NCI-H2196 (cell line): ENCODE measurements at regions not wholly inside any gene's neighbourhood (a gene's known extent, or its start where the extent isn't known, plus 50 kb on each side); places are given as distances from the start of the nearest gene placed in this dataset.
"Not testable (repeated sequence)": the region's sequence is repeated elsewhere in the genome, so short reads cannot be mapped to it uniquely, and the experiment has no call there.

Experiments
- DNase-seq: peaks from one replicate; lab custom pipeline; 2025; ENCODE audit not compliant: unreplicated experiment; lab: John Stamatoyannopoulos, UW

DNA sequence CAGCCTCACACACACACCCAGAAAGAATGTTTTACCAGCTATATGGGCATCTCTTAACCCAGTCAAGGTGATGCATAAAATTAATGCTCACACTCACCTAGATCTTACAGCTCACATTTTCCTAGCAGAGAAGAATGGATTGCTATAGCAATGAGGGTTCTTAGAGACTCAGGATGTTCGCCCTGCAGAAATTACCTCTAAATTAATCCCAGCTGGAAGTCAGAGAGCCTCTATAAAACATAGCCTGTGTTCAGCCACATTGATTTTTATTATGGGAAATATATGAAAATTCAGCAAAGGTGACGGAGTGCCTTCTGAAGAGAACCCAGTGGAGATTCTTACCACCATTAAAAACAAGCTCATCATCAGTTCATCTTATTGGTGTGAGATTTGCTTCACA, 528.3 kb upstream of the ZFP42 start:
- DNase-seq, result no peak

DNA sequence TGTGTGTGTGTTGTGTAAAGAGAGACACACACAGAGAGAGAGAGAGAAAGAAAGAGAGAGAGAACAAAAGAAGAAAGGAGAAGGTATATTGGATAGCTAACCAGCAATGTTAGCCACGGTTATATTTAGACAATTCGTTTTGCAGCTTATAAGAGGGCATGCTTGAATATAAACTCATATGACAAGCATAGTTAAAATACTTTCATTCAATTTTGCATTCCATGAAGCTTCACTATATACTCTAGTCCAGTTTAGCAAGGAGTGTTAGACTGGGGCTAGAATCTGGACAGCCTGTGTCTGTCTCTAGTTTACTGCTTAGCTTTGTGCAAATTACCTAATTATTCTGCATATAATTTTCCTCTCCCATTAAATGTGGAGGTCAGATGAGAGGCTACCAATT, 525.9 kb upstream of the ZFP42 start:
- DNase-seq, result no peak

DNA sequence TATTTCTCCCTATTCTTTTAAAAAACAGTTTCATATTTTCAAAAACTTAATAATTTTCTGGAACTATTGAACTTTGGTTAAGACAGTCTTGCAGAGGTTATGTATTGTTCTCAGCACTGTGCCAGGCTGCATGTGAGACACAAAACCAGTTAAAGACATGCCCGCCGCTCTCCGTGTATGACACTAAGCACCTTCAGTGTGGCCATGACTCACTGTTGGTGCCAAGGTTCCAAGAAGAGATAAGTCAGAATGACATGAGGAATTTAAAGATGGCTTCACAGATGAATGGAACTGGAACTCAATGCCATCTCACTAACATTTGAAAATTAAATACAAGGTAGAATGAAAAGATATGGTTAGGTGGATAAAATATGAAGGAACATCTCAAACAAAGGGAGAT, 525.5 kb upstream of the ZFP42 start:
- no peak for DNase-seq

DNA sequence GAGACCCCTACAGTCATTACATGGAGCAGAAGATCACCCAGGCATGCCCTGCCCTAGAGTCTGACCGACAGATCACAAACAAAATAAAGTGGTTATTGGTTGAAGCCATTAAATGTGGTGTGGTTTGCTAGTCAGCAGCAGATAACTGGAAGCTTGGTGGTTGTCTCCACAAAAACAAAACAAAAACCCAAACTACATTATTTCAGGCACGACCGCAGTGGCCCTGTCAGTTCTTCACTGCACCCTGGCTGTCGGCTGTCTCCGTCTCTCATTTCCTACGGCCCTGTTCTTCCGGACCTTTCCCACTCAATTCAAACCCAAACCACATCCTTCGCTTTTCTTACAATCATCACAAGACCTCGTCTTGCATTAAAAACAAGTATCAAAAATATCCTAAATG, 521.3 kb upstream of the ZFP42 start:
- DNase-seq, result no peak

DNA sequence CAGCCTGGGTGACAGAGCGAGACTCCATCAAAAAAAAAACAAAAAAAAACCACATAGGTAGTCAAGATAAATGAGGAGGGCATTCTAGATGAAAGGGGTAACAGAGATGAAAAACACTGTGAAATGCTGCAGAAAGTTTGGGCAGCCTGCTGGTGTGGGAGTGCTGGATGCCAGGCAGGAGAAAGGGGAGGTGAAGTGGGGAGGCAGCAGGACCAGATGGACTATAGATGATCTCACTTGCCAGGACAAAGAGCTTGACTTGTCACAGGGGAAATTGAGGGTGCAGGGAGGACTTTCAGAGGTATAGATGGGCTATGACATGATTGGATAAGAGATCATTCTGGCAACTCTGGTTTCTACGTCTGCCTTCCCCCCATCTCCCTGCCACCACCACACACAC, 519.7 kb upstream of the ZFP42 start:
- DNase-seq, result no peak

DNA sequence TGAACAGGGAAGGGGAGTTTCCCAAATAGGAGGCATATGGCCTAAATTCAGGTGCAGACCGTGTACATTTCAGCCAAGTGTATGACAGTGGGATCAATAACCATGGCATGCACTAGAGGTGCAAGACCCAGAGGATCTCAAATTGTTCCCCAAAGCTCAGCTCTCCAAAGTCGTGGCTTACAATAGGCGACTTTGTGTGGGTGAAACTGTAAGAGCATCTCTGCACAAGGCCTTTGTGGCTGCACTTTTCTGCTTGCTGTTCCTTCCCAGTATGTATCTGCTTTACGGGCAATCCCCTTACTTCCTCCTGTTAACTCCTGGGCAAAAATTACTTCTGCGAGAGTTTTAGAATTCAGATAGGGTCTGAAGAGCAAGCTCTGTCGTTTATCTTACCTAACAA, 518.3 kb upstream of the ZFP42 start:
- DNase-seq, result no peak

DNA sequence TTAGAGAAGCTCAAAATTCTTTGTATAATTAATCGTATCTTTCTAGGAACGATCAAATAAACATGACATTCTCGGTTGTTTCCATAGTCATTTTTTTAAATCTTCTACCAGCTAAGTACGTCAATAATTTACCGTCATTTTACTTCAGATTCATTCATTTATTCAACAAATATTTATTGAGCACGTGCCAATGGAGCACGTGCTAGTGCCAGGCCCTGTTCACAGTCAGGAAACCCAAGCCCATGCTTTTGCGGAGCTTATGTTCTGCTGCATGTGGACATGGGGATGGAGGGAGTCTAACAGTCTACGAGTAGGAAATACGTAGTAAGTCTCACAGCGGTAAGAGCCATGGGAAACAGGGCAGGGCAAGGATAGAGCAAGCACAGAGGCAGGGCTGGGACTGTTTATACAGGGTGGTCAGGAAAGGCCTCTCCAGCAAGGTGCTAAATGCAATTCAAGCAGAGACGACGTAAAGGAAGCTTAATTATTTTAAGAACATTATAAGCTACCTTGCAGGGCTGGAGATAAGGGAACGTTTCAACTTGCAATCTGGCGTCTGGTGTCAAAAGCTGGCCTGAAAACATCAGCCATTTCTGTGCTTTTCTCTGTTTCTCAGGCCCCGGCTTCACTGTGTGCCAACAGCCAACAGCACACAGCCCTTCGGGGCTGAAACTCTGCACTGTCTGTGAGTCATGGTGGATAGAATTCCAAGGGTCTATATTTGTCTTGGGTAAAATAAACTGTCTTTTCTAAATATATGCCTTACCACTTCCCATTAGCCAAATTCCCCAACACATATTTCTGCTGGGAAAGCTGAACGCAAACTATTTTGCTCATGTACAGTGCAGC, 517.1 kb upstream of the ZFP42 start:
- DNase-seq, result no peak

DNA sequence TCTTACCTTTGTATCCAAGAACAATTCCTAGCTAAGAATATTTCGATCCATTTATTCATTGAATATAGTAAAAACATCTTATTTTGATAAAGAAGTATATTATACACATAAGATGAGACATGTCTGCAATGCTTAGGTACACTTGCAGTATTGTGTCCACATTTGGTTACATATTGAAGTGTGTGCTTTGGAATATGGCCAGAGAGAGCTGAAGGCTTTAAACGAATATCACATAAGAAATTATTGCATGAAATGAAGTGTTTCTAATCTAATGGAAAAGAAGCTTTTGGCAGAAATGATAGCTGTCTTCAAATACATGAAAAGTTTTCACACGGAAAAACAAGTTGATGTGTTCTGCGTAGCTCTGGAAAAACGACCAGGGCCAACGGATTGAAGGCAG, 516.1 kb upstream of the ZFP42 start:
- no peak for DNase-seq

DNA sequence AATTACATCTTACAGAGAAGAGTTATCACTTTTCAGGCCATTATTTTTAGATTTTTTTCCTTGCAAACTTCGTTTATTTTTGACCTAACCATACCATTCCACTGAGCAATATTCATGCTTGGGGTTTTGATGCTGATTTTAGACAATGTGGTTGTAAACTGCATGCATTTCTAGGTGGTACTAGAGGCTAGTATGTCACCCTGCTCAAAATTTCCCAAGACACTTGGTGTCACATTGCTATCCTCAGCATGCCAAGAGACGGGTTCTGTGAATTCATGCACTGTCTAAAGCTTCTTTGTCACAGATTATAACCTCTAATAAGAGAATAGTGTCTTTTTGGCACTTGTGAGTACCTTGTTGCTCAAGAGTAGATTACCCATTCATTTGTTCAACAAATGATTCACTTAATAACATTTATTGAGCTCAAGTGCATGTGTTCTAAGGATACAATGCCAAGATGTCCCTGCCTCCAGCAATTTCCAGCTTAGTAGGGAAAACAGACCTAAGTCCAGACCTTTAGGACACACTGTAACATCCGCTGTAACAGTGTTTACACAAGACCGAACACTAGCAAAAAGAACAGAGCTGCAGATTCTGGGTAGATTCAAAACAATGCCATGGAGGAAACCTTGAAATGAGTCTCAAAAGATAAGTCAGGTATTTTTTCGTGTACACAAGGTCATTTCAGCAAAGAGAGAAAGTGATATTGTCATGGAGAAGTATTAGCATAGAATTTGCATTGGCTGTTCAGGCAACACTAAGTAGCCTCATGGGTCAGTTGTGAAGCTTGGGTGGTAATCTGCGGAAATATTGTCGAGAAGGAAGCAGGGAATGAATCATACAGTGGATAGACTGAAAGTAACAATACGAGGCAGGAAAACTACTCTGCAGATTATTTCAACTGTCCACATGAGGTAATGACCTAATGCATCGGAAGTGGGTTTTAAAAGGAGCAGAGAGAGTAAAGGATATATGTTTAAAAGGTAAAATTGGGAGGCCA, 515.1 kb upstream of the ZFP42 start:
- no peak for DNase-seq

DNA sequence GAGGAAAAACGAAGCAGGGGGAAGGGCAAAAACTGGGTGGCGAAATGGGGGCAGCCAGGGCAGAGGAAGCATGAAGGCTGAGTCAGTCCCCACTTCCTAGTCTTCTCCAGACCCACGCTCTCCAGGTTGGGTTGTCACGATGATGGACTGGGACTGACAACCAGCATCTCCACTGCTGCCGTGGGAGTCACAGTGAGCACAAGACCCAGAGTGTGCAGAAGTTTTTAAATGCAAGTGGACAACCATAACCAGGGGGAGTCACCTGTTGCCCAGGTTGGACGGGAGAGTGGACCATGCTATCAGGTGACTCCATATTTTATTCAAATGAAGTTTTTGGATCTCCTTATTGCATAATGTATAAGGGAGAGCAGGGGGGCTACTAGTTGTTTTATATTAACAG, 511.4 kb upstream of the ZFP42 start:
- DNase-seq, result no peak

DNA sequence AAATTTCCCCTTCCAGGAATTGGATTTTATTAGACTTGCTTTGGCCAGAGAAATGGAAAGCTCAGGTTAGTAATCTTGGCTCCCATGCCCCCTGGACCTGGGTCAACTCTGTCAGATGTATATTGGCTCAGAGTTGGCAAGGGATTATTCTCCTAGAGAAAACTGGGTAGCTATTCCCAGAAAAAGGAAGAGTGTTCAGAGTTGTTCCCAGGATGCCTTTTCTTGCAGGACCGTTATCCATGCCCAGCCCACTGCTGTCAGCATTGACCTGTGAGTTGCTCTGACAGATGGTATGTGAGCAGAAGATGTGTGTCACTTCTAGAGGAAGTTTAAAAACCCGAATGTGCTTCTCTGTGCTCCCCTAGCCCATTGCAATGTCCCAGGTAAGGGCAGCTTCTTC, 509.9 kb upstream of the ZFP42 start:
- no peak for DNase-seq

DNA sequence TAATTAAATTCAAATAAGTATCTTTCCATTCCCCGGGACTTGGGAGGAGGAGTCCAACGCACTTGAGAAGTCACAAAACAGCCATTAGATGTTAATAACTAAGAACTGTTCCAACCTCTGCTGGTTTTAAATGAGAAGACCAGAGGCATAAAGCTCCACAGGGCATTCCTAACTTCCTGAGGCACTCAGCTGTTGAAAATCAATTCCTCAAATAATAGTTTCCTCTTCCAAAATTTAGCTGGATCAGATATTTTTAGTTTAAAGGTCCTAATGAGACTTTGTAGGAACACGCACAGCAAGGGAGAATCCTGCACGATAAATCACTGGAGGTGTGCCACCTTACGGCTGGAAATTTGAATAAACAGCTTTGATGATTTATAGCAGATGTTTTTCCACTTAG, 504.3 kb upstream of the ZFP42 start:
- DNase-seq, result no peak

DNA sequence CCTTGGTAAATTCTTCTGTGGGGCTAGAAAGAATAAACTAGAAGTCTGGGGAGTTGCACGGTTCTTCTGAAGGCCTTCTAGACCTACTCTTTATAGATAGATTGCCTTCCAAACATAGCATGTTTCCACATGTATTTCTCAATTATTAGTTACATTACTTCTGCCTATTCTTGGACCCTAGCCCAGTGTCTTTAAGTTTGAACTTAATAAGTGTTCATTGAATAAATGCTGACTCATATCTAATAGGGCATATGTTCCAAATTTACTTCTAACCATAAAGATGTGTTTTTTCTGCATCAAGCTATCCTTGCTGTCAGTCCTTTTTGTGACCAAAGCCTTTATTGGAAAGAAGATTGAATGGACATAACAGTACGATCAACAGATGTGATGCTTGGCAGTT, 503.6 kb upstream of the ZFP42 start:
- DNase-seq, result no peak

DNA sequence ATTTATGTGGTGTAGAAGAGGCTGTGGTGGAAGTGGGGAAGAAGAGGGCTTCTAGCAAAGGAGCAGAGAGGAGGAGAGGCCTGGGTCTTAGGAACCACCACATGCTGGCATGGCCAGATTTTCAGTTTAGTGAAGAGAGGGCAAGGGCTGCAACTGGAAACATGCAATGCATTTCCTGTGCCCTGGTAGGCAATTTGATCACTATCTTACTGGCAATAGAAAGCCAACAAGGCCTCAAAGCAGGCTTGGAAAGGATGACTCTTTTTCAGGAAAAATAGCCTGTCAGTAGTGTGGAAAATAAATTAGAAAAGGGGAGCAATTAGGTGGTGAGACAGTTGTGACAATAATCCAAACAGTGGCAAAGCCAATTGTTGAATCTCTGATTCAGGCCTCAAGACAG, 501.9 kb upstream of the ZFP42 start:
- no peak for DNase-seq

DNA sequence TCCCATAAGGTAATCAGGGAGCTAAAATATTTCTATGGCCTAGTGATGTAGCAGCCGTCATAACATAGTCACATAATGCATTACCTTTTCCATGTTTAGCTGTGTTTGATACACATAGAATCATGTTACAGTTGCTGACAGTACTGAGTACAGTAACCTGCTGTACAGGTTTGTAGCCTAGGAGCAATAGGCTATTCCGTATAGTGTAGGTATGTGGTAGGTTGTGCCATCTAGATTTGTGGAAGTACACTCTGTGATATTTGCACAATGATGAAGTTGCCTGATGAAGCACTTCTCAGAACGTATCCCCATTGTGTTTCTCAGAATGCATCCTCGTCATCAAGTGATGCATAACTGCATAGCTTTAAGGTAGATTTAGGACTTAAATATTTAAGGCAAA, 495.6 kb upstream of the ZFP42 start:
- no peak for DNase-seq

DNA sequence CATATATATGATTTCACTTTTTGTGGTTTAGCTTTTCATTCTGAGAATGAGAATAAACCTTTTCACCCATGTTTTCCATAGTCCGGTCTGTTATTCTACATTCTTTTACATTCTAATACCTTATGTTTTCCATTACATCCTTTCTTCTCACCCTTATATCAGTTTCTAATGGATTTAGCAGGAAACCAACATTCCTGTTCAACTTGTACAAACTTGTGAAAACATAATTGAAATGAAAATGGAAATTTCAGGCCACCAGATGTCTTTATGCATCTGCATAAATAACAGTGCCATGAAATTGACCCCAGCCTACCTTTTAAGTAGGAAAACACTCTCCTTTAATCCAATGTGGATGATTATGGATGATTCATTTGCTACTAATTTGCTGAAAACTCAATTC, 494.8 kb upstream of the ZFP42 start:
- DNase-seq, result no peak

DNA sequence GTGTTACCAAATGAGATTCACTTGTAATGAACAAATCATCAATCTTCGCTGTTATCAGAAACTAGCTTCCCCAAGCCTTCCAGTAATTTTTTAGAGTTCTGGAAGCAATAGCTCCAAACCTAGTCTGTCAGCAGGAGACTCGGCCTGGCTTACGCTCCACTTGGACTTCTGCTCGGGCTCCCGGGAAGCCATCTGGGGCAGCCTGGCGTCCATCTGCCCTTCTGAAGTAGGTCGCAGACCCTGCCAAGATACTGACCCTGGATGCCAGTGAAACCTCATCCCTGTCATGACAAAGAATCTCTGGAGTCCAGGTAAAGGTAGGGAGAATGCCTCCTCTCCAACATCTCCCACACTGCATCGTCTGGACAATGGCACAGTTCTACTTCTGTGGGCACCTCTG, 493.8 kb upstream of the ZFP42 start:
- no peak for DNase-seq

DNA sequence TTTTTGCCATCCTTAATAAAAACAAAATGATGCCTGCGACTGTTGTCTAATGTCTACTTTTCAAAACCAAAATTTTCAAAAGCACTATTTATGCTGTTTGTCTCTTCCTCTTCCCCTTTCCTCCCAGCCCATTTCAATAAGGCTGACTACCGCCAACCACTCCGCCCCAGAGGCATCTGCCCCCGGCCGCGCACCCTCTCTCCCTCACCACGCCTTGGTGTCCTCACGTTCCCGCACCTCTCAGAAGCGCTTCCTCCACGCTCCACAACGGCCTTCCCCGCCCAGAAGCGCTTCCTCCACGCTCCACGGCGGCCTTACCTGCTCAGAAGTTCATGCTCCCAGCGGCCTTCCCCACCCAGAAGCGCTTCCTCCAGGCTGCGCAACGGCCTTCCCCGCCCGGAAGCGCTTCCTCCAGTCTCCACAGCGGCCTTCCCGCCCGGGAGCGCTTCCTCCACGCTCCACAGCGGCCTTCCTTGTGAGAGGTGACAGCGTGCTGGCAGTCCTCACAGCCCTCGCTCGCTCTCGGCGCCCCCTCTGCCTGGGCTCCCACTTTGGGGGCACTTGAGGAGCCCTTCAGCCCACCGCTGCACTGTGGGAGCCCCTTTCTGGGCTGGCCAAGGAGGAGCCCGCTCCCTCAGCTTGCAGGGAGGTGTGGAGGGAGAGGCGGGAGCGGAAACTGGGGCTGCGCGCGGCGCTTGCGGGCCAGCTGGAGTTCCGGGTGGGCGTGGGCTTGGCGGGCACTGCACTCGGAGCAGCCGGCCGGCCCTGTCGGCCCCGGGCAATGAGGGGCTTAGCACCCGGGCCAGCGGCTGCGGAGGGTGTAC, 490.4 kb upstream of the ZFP42 start:
- DNase-seq, result no peak

DNA sequence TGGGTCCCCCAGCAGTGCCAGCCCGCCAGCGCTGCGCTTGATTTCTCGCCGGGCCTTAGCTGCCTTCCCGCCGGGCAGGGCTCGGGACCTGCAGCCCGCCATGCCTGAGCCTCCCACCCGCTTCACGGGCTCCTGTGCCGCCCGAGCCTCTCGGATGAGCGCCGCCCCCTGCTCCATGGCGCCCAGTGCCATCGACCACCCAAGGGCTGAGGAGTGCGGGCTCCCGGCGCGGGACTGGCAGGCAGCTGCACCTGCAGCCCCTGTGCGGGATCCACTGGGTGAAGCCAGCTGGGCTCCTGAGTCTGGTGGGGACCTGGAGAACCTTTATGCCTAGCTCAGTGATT, 489.8 kb upstream of the ZFP42 start:
- DNase-seq, result not testable (repeated sequence)

DNA sequence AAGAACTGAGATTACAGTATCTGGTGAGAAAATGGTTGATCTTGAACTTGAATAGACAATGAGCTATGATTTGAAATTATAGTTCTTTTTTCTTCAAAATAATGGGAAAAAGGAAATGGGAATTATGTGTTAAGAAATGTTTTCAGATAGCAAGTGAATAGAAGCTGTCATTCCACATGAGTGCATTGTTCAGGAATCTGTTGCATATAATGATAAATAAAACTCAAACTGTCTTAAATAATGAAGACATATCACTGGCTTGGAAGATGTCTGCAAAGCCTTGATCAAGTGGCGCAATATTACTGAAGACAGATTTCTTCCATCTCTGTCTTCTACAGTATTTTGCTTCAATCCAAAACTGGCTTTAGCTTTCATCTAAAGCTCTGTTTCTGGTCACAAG, 479.3 kb upstream of the ZFP42 start:
- DNase-seq, result no peak

DNA sequence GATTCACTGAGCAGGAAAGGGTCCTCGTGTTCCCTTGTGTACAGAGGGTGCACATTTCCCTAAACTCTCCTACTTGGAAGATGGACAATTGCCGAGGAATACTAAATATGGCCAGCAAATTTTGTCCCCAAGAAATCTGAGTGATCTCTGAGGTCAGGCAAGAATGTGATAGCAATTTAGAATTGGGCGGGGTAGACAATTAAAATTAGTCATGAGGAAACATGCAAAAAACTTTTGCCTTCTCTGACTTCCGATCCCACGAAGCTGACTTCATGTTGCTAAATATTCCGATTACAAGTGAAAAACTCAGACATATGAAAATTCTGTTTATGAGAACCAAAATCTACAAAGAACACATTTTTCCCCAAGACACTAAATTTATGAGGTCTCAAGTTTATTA, 453.9 kb upstream of the ZFP42 start:
- no peak for DNase-seq
